A549 (cell line): ENCODE measurements at regions not wholly inside any gene's neighbourhood (a gene's known extent, or its start where the extent isn't known, plus 50 kb on each side); places are given as distances from the start of the nearest gene placed in this dataset.
A peak's percentile ranks its signal among the peaks of the same experiment; 100 is the strongest.

Experiments used
- ELK1 ChIP-seq: fragments of 150-350 bp; IDR thresholded peaks from 2 replicates; pipeline ENCODE4 v1.6.1; 2014; ENCODE audit warnings: low read depth, mild to moderate bottlenecking, low read length
- EP300 ChIP-seq, 2 experiments: fragments of >200 bp; sonication (Bioruptor Twin); formaldehyde crosslinking; IDR thresholded peaks; 2 replicates in 1 of 2; 3 replicates in 1 of 2; pipeline ENCODE4 v1.6.1; 2016 to 2017
- GATA3 ChIP-seq: IDR thresholded peaks from 2 replicates; pipeline ENCODE4 v1.6.1; 2012; ENCODE audit warnings: borderline replicate concordance
- JUNB ChIP-seq: fragments of >200 bp; sonication (Bioruptor Twin); formaldehyde crosslinking; IDR thresholded peaks from 2 replicates; pipeline ENCODE4 v1.6.1; 2016
- KDM1A ChIP-seq: fragments of 200-600 bp; sonication (generic); IDR thresholded peaks from 2 replicates; pipeline ENCODE4 v1.6.1; 2016; ENCODE audit warnings: low read depth, mild to moderate bottlenecking
- PBX3 ChIP-seq: IDR thresholded peaks from 2 replicates; pipeline ENCODE4 v1.6.1; 2012
- POLR2A ChIP-seq: IDR thresholded peaks from 2 replicates; pipeline ENCODE4 v1.6.1; 2012; ENCODE audit warnings: mild to moderate bottlenecking, low read length
- POLR2AphosphoS2 ChIP-seq: conservative IDR thresholded peaks from 2 replicates; pipeline ENCODE4 v1.6.1; 2012; ENCODE audit warnings: low read length, improper control_type of control experiment, inconsistent platforms
- RAD21 ChIP-seq, 2 experiments: fragments of >200 bp in 1 of 2; sonication (Bioruptor Twin) in 1 of 2; formaldehyde crosslinking in 1 of 2; IDR thresholded peaks in 1 of 2; conservative IDR thresholded peaks in 1 of 2; 2 replicates in 1 of 2; 3 replicates in 1 of 2; pipeline ENCODE4 v1.6.1; 2012 to 2018; ENCODE audit warnings: inconsistent platforms in 1 of 2
- REST ChIP-seq: fragments of 200-600 bp; sonication (generic); IDR thresholded peaks from 2 replicates; pipeline ENCODE4 v1.6.1; 2016; ENCODE audit warnings: antibody characterized with exemption, mild to moderate bottlenecking, moderate library complexity
- TF ChIP-seq, protein P1 (sequence below): fragments of >200 bp; sonication (Bioruptor Twin); formaldehyde crosslinking; IDR thresholded peaks from 3 replicates; pipeline ENCODE4 v1.5.1; 2016
- TF ChIP-seq, protein P2 (sequence below): fragments of 450-650 bp; IDR thresholded peaks from 2 replicates; pipeline ENCODE4 v1.6.1; 2014; ENCODE audit warnings: antibody characterized with exemption

DNA sequence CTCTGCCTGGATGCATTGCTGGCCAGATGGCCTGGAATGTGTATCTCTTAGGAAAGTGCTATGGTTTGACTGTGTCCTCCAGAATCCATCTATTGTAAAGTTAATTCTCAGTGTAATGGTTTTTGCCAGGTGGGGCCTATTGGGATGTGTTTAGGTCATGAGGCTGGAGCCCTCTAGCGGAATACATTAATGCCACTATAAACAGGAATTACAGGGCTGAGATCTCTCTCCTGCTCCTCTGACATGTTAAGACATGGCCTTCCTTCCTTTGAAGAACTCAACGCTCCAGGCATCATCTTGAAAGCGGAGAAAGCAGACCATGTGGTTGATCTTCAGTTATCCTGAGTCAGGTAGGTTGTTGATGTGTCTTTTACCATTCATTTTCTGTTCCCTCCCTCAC, 276.4 kb downstream of the RPIA start:
- no peak for TF ChIP-seq POLR2A
- TF ChIP-seq, protein P1, sequence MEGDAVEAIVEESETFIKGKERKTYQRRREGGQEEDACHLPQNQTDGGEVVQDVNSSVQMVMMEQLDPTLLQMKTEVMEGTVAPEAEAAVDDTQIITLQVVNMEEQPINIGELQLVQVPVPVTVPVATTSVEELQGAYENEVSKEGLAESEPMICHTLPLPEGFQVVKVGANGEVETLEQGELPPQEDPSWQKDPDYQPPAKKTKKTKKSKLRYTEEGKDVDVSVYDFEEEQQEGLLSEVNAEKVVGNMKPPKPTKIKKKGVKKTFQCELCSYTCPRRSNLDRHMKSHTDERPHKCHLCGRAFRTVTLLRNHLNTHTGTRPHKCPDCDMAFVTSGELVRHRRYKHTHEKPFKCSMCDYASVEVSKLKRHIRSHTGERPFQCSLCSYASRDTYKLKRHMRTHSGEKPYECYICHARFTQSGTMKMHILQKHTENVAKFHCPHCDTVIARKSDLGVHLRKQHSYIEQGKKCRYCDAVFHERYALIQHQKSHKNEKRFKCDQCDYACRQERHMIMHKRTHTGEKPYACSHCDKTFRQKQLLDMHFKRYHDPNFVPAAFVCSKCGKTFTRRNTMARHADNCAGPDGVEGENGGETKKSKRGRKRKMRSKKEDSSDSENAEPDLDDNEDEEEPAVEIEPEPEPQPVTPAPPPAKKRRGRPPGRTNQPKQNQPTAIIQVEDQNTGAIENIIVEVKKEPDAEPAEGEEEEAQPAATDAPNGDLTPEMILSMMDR: peak; percentile 34; the same call in 2 of the 3 replicates
- TF ChIP-seq EP300 (IDR thresholded peaks at IDR 0.05): no peak
- no peak for TF ChIP-seq POLR2AphosphoS2
- TF ChIP-seq GATA3: no peak
- no peak for TF ChIP-seq PBX3
- TF ChIP-seq ELK1: no peak
- TF ChIP-seq JUNB: no peak
- no peak for TF ChIP-seq REST
- TF ChIP-seq RAD21 (conservative IDR thresholded peaks at IDR 0.05 in 1 of 2, IDR thresholded peaks at IDR 0.05 in 1 of 2): 0 out of 5 replicates have a peak, but pooled peaks of 1 of the 2 experiments have one; percentile 22
- TF ChIP-seq KDM1A: no peak
- TF ChIP-seq, protein P2, sequence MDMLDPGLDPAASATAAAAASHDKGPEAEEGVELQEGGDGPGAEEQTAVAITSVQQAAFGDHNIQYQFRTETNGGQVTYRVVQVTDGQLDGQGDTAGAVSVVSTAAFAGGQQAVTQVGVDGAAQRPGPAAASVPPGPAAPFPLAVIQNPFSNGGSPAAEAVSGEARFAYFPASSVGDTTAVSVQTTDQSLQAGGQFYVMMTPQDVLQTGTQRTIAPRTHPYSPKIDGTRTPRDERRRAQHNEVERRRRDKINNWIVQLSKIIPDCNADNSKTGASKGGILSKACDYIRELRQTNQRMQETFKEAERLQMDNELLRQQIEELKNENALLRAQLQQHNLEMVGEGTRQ: no peak
